ENCODE measurements at regions not wholly inside any gene's neighbourhood (a gene's known extent, or its start where the extent isn't known, plus 50 kb on each side); places are given as distances from the start of the nearest gene placed in this dataset.

DNA sequence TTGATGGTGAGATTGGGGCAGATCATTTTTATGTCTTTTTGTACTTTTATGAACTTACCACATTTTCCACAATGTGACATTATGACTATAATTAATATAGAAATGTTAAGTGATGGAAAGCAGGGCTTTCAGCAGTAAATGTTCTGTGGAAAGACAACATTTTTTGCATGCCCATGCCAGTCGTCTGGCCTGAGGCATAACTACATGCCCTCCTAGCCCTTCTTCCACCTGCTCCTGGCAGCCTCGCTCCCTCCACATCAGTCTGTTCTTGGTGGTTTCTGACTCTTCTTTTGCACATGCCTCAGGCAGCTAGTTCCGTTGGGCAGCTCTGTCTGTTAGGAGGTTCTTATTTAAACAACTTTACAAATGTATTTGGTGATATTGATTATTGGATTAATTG, 182.0 kb upstream of the TWIST2 start:
- TF ChIP-seq, protein P1, sequence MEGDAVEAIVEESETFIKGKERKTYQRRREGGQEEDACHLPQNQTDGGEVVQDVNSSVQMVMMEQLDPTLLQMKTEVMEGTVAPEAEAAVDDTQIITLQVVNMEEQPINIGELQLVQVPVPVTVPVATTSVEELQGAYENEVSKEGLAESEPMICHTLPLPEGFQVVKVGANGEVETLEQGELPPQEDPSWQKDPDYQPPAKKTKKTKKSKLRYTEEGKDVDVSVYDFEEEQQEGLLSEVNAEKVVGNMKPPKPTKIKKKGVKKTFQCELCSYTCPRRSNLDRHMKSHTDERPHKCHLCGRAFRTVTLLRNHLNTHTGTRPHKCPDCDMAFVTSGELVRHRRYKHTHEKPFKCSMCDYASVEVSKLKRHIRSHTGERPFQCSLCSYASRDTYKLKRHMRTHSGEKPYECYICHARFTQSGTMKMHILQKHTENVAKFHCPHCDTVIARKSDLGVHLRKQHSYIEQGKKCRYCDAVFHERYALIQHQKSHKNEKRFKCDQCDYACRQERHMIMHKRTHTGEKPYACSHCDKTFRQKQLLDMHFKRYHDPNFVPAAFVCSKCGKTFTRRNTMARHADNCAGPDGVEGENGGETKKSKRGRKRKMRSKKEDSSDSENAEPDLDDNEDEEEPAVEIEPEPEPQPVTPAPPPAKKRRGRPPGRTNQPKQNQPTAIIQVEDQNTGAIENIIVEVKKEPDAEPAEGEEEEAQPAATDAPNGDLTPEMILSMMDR (IDR thresholded peaks at IDR 0.05; ENCODE audit: insufficient read depth, low read depth, low read length): no peak
- ChIA-PET CTCF (interaction anchor here (1.5 kb wide), 1 partner anchor 119 kb away, joined by 3 read pairs; no protein-coding TSS in a partner anchor), POLR2A (no interaction called here)
- no peaks in the 10 kb centered on the region for H3K36me3 ChIP-seq (ENCODE audit: control insufficient read depth, insufficient read depth, low read length)
- H3K27me3 ChIP-seq (ENCODE audit: control insufficient read depth, insufficient read depth, low read length): no peaks in the 10 kb centered on the region
- no peak overlapping the region for H3K4me3 ChIP-seq (ENCODE audit: low read depth, low read length)
- no peak for DNase-seq (ENCODE audit: low read depth)

DNA sequence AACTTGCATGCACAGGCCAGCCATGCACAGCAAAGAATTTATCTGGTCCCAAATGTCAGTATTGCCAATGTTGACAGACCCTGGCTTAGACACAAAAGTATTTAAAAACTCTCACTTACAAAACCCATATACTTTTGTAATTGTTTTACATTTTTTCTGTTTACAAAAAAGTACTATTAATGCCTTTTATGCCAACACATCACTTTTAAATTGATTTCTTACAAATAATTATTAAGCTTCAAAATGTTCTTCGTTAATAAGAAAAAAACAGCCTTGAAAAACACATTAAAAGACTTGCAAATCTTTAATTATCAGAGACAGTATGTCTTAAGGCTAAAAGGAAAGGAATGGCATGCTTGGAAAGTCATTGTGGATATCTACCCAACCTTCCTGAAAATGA, 181.3 kb upstream of the TWIST2 start:
- DNase-seq (ENCODE audit: low read depth): no peak
- TF ChIP-seq, protein P1 (IDR thresholded peaks at IDR 0.05; ENCODE audit: insufficient read depth, low read depth, low read length): no peak
- Histone ChIP-seq H3K36me3 (ENCODE audit: control insufficient read depth, insufficient read depth, low read length) (no peaks in the 10 kb centered on the region), H3K27me3 (ENCODE audit: control insufficient read depth, insufficient read depth, low read length) (no peaks in the 10 kb centered on the region), H3K4me3 (ENCODE audit: low read depth, low read length) (no peak overlapping the region)
- ChIA-PET POLR2A (no interaction called here), CTCF (no interaction called here)

DNA sequence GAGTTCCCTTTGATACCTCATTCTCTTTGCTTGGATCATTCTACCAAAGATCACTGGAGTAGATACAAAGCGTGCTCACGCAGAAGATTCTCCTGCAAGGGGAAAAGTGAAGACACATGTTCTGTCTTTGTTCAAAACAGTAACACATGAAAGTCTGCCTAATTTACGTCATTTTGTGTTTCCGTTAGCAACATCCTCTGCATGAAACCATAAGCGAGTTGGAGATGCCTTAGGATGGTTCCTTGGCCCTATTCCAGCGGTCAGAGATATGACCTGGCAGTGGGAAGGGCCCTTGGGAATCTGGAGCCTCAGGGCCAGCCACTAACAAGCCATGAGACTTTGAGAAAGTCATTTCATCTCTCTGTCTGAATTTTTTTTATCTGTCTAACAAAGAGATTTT, 180.9 kb upstream of the TWIST2 start:
- no peaks in the 10 kb centered on the region for H3K27me3 ChIP-seq (ENCODE audit: control insufficient read depth, insufficient read depth, low read length)
- ChIA-PET POLR2A (no interaction called here), CTCF (no interaction called here)
- H3K4me3 ChIP-seq (ENCODE audit: low read depth, low read length): no peak overlapping the region
- DNase-seq (ENCODE audit: low read depth): peak; percentile 84
- TF ChIP-seq, protein P1 (IDR thresholded peaks at IDR 0.05; ENCODE audit: insufficient read depth, low read depth, low read length): no peak
- H3K36me3 ChIP-seq (ENCODE audit: control insufficient read depth, insufficient read depth, low read length): no peaks in the 10 kb centered on the region

DNA sequence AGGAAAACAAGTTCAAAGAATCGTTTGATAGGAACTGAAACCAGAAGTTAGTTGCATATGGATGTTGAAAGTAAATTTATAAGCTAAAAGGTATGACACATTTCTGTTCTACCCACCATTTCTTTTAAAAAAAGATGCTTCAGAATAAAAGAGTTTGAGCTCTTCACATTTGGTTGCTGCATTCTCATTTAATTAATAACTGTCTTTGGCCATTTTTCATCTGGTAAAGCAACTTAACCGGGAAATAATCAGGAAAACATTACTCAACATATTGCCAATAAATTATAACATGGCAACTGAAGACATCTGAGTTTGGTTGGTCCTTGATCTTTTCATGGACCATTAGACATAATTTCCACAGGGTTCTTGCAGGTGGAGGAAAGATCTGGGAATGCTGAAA, 180.2 kb upstream of the TWIST2 start:
- Histone ChIP-seq H3K36me3 (ENCODE audit: control insufficient read depth, insufficient read depth, low read length) (no peaks in the 10 kb centered on the region), H3K4me3 (ENCODE audit: low read depth, low read length) (no peak overlapping the region), H3K27me3 (ENCODE audit: control insufficient read depth, insufficient read depth, low read length) (no peaks in the 10 kb centered on the region)
- POLR2A ChIA-PET: no interaction called here
- DNase-seq (ENCODE audit: low read depth): no peak
- CTCF ChIA-PET: no interaction called here
- TF ChIP-seq, protein P1 (IDR thresholded peaks at IDR 0.05; ENCODE audit: insufficient read depth, low read depth, low read length): no peak

DNA sequence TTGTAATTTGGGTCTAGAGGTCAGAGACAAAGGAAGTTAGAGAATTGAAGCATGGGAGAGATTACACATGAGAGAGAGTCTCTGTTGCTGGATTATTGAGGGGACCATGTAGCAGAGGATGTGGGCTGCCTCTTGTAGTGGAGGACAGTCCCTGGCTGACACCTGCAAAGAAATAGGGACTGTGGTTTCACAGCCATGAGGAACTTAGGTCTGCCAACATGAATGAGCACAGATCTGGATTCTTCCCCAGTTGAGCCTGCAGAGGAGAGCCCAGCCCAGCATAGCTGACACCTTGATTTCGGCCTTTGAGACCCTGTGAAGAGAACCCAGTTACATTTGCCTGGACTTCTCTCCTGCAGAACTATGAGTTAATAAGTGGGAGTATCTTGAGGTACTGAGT, 179.5 kb upstream of the TWIST2 start:
- CTCF ChIA-PET: no interaction called here
- Histone ChIP-seq H3K27me3 (ENCODE audit: control insufficient read depth, insufficient read depth, low read length) (no peaks in the 10 kb centered on the region), H3K4me3 (ENCODE audit: low read depth, low read length) (no peak overlapping the region), H3K36me3 (ENCODE audit: control insufficient read depth, insufficient read depth, low read length) (no peaks in the 10 kb centered on the region)
- no peak for DNase-seq (ENCODE audit: low read depth)
- POLR2A ChIA-PET: no interaction called here
- TF ChIP-seq, protein P1 (IDR thresholded peaks at IDR 0.05; ENCODE audit: insufficient read depth, low read depth, low read length): no peak

All from BJ (cell line).